GM21526 (cell line): ENCODE measurements at regions not wholly inside any gene's neighbourhood (a gene's known extent, or its start where the extent isn't known, plus 50 kb on each side); places are given as distances from the start of the nearest gene placed in this dataset.
"Not testable (repeated sequence)": the region's sequence is repeated elsewhere in the genome, so short reads cannot be mapped to it uniquely, and the experiment has no call there.

Source experiments
- ATAC-seq: cut with Tn5 transposase; IDR thresholded peaks from one replicate; pipeline ENCODE4 v1.9.1; 2021; ENCODE audit warnings: moderate library complexity; ENCODE audit not compliant: unreplicated experiment, low FRiP score

DNA sequence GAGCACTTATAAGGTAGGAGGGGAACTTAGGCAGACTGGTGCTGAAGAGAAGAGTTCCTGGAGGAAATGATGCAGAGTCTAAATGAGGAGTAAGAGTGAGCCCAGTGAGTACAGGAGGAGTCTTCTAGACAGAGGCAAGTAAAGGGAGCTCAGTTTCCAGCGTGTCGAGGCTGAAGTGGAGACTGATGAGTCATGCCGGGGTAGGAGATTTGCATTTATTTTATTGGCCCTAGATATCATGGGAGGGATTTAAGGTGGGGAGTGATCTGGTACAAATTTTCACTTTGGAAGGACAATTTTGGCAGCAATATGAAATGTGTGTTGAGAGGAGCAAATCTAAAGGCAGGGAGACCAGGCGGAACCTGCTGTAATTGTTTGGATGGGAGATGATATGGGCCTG, 157.5 kb downstream of the TTC8 start:
- no peak for ATAC-seq

DNA sequence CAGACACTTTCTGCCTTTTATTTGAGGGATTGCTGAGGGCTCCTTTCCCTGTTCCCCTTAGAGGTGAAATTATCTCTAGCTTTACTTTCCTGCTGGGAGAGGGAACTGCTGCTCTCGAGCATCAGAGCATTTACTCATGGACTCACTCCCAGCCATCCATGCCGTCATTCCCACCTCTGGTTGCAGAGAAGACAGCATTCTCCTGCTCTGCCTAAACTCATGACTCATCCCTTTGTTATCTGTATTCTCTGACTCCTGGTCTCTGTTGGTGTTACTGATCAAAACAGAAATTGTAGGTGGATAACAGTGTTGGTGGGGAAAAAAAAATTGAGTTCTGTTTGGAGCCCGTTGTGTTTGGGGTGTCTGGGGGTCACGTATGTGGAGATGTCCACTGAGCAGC, 159.3 kb downstream of the TTC8 start:
- no peak for ATAC-seq

DNA sequence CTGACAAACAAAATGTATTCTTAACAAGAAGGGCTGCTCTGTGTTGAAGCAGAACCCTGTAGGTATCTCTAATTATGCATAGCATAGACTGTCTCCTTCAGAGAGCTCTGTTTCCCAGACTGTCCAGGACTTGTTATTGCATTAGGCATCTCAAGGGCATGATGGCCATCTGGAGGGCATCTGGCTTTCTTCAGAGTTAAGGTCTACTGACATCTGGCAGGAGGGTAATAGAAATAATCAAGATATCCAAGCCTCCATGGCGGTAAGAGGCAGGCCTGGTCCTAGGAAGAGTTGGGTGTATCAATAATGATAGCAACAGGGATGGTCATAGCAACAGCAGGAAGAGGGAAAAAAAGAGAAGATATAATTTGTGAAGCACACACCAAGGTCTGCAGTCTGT, 161.2 kb downstream of the TTC8 start:
- no peak for ATAC-seq

DNA sequence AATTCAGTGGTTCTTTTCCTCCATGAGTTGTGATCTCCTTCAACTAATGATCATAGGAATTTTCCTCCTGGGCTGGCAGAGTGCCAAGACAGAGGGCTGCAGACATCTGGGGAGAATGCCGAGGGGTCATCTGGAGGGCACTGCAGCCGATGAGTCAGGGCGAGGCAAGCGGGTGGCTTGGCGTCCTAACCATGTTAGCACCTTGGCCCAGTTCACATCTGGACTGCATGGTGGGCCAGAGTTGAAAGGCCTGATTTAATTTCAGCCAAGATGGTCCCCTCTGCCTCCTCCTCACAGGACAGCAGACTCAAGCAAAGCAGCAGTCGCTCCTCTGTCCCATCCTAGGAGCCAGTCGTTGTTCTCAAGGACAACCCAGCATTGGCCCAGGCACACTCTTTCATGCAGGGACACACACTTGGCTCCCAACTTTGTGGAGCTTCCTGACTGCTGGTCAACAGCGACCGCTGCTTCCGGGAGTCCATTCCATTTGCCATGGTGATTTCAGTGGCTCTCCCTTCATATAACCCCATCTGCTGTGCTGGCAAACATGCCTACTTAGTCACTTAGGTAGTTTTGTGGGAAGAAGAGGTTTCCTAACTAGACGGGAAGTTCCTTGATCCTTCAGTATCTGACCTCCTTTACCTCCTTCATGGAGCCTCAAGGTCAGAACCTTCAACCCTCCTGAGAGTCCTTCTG, 161.8 kb downstream of the TTC8 start:
- ATAC-seq = no peak

DNA sequence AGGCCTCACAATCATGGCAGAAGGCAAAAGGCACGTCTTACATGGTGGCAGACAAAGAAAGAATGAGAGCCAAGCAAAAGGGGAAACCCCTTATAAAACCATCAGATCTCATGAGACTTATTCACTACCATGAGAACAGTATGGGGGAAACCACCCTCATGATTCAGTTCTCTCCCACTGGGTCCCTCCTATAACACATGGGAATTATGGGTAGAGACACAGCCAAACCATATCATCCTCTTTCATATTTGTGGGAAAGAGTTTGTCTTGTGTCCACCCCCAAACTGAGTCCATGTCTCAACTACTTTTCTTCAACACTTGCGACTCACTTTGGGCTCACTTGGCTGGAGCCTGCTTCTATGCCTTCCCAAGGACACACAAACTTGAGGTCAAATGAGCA, 162.5 kb downstream of the TTC8 start:
- ATAC-seq = not testable (repeated sequence)

DNA sequence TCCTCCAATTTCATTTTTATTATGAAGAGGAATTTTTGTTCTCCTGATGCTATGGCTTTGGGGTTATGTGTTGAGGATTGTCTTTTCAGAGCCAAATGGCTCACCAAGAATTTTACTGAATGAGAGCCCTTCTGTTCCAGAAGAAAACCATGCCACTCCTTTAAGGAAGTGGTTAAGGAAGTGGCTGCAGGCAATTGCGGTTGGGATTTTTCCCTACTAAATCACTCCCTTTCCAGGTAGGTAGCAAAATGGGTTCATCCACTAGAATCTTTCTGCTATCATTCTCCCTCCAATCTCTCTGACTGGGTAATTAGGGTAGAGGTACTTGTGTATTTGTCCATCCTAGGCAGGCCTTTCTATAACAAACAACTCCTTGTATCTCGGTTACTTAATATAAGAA, 163.1 kb downstream of the TTC8 start:
- ATAC-seq = no peak

DNA sequence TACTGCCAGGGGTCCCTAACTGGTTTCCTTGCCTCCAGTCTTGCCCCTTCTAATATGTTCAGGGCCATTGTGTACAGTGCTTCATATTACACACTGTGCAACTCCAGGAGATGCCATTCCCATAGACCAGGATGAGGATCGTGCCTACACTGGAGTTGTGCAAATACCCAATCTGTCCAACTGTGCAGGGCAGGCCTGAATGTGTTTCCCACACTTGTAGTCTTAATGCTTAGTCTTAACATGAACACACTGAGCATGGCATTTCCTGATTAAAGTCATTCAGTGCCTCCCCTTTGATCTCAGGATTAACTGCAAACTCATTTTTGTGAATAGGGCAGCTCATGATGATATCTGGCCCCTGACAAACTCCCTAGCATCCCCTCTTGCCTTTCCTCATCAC, 165.5 kb downstream of the TTC8 start:
- no peak for ATAC-seq

DNA sequence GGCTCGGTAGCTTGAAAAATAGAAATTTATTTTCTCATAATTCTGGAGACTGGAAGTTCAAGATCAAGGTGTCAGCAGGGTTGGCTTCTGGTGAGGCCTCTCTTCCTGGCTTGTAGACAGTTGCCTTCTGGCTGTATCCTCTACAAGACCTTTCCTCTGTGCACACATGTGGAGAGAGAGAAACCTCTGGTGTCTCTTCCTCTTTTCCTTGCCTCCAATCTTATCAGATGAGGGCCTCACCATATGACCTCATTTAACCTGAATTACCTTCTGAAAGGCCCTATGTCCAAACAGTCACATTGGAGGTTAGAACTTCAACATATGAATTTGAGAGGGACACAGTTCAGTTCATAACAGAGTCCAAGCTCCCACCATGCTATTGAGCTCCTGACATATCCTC, 166.4 kb downstream of the TTC8 start:
- no peak for ATAC-seq

DNA sequence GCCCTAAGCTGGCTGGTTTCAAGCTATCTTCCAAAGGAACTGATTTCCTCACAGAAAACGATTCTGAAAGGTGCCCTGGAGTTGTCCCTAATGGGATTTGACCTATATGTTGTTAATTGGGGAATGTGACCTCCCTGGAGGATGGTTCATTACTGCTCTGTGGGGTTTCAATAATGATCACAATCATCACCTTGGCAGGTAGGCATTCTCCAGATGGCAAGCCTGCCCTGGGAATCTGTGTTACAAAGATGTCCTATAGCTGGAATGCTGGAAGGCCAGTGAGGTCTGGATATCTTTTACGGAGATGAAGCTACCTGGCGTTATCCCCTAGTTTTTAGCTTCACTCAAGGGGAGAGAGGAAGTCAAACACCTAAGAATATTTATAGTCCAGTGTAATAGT, 167.6 kb downstream of the TTC8 start:
- ATAC-seq = no peak

DNA sequence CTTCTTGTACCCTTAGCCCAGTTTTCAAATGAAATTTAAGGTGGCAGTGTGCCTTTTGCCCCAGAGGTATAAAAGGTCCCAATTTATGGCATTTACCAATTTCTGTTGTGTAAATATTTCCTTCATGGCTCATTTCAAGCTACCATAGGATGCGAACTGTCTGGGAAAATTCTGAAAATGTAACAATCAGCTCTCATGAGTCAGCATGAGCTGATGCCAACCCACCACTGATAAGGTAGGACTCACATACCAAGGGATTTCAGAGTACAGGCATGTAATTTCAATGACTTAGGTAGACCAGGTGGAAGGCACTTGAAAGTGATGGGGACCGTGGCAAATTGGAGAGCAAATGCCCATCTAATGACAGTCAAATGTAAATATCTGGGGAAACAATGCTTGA, 169.5 kb downstream of the TTC8 start:
- no peak for ATAC-seq

DNA sequence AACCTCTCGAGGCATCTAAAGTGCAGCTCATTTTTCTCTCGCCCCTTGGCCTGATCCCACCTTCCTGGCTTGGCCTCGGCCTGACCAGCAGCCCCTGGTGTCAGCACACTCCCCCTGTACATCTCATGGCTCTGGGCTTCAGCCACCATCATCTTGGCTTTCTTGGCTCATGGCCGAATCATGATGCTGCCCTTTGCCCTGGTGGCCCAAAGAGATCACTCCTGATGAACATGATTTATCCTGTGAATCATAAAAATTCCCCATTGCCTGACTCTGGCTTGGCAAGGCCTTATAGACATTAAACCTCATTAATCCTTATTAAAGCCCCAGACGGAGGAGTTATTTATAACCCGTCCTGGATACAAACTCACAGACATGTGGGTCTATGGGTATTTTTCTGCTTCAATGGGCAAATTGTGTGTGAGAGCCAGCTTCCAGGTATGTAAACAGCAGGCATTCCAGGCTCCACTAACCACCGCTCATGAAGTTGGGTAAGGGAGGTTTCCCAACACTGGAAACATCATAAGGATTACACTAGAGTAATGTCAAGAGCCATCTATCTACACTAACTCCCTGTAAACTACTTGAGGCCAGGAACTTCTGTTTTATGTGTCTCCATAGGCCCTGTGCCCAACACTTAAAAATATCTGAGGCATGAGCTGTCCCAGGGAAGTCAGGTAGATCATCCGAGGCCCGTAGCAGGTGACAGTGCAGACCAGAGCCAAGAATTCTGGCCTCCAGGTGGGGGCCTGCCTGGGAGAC, 171.2 kb downstream of the TTC8 start:
- ATAC-seq = no peak

DNA sequence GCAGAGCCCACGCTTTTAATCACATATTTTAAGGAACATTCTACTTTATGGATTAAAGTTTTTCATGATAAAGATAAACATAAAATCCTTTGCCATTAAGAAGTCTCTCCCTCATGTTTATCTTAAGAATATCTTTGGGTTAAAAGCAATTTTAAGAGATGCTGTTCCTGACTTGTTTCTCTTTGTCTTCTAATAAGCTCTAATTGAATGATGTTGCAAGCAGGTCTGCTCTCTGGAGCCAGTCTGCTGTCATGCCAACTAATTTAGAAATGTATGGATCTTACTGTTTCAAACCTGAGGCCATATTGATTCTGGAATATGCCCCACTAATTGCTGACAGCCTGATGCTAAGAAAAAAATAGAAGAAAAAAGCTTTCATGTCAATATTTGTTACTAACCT, 173.6 kb downstream of the TTC8 start:
- ATAC-seq = no peak

DNA sequence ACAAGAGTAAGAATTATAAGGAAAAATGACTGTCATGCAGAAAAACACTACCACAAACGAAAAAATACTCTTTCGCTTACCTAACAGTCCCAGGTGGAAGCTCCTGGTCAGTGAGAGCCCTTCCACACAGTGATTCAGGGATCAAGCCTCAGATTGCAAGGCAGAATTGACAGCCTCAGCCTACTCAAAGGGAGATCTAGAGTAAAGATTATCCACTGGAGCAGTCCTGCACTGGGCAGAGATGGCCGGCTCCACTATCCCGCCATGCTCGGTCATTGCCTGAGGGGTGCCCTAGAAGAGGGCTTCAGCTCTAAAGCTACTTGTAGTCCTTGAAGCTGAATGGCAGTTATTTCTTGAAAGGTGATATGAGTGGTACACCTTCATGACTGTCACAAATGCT, 174.7 kb downstream of the TTC8 start:
- ATAC-seq = no peak

DNA sequence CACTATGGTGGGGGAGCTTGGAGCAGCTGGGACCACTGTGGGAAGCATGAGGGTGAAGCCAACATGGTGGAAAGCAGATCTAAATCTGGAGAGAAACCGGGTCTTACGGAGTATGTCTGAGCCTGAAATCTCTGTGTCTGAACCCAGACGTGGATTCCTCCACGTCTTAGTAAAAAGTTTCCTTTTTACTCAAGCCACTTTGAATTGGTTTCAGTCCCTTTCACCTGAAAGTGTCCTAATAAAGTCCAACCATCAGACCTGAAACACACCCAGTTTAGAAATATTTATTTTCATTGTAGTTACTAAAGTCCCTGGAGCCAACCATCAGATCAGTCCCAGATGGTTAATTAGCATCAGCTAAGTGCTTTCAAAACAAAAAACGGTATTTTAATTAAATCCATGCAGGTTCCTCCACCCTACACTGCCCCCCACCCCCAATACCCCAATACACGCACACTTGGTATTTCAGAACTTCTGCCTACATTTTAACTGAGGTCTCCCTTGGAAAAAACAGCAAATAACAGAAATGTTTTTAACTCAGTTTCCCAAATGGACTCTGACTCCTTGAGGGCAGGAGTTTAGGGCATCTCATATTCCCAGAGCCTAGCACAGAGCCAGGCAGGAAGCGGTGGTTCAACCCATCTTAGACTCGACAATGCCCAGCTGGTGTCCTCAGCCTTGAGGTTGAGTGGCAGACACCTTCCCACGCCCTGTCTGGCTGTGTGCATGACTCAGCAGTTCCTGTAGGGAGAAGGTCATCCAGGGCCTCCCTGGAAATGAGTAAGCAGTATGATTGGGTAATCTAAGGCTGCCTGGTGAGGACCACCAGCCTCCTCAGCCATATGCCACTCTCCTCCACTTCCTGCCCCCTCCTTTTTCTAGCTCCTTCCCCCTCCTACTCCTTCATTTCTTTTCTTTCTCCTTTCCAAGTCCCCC, 175.8 kb downstream of the TTC8 start:
- no peak for ATAC-seq

DNA sequence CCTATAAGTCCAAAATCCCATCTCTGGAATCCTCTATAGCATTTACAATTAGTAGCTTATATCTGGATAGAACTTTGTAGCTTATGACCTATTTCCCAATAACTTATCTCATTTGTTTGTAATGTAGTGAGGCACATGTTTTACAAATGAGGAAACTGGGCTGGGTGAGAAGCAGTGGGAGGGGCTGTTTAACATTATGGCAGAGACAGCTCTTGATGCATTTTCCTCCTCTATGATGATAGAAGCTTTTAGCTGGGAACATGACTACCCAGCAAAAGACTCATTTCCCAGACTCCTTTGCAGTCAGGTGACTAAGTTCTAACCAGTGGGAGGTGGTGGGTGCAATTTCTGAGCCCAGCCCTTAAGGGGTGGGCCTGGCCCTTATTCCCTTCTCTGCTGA, 179.7 kb downstream of the TTC8 start:
- ATAC-seq = no peak

DNA sequence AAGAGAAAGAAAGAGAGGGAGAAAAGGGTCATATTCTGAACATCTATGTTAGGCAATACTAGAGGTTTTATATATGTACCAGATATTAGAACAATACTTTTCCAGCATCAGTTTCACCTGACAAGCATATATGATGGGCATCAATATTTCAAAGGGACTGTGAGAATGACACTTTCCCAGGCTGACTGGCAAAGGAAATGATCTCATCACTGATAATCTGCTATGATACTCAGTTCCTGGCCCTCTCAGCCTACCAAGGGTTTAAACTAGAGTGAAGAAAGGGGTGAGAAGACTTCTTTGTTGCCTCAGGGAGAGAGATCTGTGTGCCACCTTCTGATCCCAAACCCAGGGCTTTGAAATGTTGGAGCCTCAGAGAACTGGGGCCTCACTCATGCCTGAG, 183.5 kb downstream of the TTC8 start:
- ATAC-seq = no peak

DNA sequence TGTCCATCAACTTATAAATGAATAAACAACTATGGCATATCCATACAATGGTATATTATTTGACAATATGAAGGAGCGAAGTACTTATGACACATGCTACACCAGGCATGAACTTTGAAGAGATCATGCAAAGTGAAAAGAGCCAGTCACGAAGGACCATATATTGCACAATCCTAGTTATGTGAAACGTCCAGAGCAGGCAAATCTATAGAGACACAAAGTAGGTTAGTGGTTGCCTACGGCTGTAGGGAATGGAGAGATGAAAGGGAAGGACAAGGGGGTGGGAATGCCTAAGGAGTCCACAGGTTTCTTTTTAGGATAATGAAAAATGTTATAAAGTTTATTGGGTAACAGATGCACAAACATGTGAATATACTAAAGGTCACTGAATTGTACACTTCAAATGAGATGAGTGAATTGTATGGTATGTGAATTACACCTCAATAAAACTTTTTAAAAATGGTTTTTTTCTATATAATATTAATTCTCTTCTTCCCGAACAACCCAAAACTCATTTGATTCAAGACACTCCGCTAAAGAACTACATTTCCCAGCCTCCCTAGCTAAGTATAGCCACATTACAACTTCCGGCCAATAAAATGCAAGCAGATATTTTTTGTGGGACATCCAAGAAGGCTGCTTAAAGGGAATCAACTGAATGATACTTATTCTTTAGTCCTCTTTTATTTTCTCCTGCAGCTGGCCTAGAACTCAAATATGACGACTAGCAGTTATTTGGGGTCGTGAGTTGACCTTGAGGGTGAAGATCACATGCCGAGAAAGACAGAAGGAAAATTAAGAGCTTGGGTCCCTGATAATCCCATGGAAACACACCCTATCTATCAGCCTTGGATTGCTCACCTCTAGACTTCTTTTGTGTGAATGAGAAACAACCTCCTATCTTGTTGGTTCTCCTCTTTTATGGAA, 187.2 kb downstream of the TTC8 start:
- no peak for ATAC-seq

DNA sequence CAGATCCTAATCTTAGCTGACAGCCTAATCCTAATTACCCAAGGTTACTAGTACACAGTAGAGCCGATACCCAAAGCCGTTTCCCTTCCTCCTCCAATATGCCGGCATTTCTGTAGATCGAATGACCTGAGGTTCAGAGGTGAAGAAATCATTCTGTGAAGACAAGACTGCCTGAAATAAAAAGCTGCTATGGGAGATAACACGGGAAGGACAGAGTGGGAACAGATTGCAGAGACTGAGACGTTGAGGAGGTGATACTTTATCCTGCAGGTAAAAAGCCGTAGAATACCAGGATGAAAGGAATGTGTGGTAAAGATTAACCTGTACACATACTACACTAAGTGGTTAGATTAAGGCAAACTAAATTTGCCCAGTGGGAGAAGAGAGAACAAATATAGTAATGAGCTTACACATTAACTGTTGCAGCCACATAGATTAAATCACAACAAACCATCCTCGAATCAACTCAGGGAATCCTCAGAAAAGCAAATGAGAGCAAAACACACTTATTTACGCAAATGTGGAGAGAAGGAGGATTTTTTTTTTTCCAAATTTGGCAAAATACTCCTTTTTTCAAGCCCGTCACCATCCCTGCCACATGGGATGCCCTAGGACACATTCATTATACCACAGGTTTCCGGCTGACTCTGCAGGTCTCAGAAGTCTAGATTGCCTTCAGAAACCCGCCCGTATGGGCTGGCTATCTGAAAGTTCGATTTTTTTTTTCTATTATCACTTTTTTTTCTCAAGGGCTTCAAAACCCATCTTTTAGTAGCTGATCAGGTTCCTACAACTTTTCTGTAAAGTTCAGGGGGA, 188.0 kb downstream of the TTC8 start:
- ATAC-seq = no peak

DNA sequence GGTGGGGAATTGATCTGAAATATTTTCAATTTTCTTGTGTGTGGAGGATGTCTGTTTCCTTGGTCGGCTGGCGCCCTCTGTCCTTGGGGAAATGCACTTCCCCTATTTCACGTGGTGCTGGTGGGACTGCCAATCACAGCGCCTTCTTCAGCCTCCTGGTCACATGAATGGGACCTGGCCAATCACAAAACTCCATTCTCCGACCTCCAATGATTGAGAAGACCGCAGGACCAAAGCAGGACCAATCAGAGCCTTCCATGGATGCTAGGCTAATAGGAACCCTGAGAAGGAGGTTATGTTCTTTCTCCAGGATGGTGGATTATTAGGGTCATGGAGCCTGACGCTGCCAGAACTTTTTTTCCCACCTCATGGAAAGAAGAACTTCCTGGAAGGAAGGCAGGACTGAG, 188.7 kb downstream of the TTC8 start:
- ATAC-seq = no peak
